ENCODE measurements at regions not wholly inside any gene's neighbourhood (a gene's known extent, or its start where the extent isn't known, plus 50 kb on each side); places are given as distances from the start of the nearest gene placed in this dataset.
A peak's percentile ranks its signal among the peaks of the same experiment; 100 is the strongest.

DNA sequence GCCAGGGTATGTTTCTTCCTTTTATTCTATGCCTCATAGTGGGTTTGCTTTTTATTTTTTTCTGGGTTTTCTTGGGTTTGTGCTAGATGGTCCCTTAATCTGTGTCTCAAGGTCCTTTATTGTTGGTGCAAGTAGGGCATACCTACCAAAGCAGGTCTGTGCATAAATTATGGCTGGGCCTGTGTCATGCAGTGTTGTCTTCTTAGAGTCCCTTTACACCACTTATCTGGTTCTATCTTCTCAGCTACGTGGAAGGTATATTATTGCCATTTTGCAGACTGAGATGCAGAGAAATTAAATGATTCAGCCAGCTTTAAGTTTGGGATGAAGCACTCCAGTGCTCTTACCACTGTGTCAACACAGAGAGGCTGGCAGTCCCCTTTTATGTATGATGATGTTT, 293.5 kb upstream of the SOX2 start:
- no peak for DNase-seq

DNA sequence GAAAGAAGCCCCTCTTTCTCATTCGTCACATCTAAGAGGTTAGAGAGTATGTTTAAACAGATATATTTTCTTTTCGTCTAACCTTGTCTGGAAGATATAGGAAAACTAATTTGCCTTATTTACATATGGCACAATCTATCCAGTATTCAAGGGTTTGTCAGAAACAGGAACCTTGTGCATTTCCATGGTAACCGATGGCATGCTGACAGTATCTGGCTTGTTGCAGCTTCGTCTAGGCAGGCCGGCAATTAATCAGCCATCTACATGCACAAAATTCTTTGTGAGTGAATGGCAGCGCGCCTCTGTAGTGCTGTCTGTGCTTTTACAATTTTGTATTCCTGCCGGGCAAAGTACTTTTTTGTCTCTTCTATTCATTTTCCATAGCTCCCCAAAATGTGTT, 294.0 kb upstream of the SOX2 start:
- no peak for DNase-seq

DNA sequence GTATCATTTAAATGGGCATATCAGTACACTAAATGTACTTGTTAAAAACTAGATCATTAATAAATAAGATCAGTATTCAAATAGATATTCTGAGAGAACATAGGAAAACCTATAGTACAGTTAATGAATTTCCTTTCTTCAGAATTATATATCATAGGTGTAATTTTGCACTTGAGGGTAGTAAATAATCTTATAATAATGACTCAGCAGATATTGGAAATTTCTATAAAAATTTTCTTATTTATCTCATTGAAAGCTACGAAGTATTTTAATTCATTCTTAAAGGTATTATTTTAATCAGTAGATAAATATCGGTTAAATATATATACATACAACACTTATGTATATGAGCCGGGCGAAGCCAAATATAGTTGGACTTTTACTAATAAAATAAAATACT, 300.9 kb upstream of the SOX2 start:
- no peak for DNase-seq

DNA sequence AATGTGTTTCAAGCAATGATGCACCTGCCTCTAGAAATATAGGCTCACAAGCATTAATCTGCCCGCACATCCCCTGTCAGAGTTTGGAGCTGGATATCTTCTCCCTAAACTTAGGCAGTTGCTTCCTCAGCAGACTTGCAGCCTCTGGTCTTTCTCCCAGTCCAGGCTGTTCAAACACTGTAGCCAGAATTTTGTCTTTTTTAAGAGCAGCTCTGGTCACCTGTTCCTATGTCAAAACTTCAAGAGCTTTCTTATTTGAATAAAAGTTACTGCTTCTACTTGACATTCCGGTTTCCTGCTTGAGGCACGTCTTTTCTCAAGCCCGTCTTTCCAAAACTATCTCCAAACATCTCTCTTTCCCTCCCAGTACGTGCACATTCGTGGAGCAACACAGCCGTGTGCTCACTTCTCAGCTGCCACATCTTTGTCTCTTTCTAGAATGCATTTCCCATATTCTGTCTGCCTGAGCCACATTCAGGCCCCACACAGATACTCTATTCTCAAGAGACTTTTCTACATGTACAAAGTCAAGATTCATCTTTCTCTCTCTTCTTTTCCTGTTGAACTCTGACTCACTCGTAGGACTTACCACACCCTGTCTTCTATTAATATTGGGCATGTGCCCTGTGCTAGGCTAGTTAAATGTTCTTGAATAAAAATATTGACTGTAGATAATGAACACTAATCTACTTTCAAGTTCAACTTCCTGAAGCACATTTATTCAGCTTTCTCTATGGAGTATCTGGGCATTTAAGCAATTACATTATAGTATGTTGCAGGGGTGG, 307.7 kb upstream of the SOX2 start:
- no peak for DNase-seq

DNA sequence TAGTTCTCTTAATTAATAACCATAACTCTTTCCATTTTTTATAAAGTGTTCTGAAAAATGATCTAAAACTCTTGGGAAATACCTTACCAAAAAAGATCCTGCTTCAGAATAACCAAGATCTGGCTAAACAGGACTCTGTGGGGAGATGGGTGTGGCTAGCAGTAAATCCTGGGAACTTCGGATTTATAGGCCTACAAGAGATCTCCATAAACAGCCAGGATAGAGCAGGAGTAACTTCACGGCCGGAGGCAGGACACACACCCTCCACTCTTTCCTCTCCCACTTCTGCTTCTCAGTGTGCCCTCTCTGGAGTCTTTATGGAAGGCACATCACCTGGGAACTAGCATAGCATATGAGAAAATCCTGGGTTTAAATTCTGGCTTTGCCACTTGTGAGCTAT, 309.4 kb upstream of the SOX2 start:
- DNase-seq = no peak

DNA sequence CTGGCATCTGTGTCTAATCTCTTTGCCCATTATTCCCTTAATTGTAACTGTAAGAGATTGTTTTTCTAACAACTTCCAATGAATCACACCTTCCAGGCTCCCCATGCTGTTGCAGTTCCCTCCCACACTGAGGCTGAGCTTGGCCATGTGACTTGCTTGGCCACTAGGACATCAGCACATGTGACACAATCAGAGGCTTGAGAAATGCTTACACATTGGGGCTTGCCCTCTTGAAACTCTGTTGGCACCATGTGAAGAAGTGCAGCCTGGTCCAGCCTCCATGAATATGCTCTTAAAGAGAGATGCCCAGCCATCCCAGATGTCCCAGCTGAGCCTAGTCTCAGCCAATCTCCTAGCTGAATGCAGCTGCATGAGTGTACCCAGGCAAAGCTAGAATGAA, 326.8 kb upstream of the SOX2 start:
- no peak for DNase-seq

DNA sequence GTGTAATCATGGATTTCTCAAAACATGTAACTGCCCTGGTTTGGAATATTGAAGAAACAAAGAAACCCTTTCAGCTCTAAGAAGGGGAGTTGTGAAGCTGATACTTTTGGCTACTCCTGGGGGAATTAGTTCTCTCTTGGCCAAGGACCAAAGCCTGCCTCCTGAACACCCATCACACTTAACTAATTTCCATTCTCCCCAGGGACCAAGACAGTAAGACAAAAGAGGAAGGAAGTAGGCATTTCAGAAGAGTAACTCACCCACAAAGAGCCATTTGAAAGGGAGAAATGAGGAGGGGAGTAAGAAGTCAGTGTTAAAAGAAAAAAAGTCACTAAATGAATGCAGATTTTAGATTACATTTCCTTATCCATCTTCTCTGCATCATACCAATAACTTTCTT, 328.0 kb upstream of the SOX2 start:
- DNase-seq = no peak

DNA sequence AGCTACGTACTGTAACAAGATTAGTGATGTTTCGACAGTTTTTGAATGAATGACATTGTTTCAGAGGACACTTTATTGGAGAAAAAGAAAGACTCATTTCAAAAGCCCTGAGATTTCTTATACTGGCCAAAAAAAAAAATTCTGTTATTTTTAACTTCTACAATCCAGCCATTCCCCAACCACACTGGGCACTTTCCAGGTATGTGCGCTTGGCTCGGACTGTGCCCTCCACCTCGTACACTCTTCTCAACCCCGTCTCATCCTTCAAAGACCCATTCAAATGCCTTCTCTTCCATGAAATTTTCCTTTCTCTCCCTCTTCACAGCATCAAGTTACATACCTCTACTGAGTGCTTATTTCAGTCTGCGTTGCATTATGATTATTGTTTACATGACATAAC, 328.5 kb upstream of the SOX2 start:
- no peak for DNase-seq

DNA sequence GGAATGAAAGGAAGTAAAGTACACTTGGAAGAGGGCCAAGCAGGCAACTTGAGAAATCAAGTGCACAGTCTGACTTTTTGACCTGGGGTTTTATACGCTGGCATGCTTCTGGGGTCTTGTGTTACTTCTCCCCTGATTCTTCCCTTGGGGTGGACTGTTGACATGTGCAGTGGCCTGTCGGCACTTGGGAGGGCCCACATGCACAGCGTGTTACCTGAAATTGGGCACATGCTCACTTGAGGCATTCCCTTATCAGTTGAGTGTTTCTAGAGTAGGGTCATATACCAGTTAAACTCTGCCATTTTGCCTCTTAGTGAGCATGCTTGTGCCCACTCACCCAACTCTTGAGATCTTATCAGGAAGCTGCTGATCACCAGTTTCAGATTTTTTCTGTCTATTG, 329.1 kb upstream of the SOX2 start:
- no peak for DNase-seq

DNA sequence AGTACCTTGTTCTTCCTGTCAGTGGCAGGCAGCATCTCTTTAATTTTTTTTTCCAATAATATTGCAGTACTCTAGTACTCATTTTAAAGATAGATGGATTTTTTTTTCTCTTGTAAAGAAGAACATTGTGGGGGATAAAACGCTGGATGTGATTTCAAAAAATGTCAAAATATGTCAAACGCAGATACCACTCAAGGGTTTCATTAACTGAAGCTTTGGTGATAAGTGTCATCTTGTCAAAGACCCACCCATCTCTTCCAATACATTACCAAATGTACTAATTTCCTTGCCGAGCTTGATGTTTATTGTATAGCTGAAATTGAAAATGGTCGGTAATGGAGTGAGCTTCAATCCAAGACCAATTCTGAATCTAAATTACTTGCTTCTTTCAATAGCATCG, 332.4 kb upstream of the SOX2 start:
- no peak for DNase-seq

DNA sequence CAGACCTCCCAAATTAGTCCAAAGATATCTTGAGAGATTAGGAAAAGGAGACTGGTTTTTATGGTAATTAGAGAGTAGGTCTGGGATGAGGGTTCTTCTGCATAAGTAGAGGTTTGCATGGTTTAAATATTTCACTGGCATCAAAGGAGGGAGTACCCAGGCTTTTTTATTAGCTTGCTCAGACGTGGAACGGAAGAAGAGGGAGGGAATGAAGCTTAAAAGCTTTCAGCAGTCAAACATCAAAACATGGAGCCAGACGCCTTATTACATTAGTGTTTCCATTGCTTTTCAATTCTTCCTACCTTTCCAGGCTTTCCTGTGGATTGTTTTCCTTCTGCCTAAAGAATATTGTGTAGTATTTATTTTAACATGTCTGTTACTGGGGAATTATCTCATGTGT, 342.1 kb upstream of the SOX2 start:
- DNase-seq = no peak

DNA sequence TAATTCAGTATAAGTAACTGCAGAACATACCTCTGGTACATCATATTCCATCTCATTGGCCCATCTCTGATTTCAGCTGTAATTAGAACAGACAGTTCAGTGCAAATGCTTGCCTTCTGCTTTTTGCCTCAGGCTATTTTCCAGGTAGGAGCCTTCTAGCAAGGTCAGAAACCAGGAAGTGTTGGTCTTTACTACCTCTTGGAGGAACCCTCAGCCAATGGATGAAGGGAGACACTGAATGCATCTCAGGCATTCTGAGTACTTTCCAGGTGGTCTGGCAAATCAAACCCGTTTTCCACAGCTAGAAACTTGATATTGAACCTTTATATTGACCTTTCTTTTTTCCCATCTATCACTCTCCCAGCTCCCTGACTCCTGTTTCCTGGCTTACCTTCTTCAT, 348.5 kb upstream of the SOX2 start:
- no peak for DNase-seq

DNA sequence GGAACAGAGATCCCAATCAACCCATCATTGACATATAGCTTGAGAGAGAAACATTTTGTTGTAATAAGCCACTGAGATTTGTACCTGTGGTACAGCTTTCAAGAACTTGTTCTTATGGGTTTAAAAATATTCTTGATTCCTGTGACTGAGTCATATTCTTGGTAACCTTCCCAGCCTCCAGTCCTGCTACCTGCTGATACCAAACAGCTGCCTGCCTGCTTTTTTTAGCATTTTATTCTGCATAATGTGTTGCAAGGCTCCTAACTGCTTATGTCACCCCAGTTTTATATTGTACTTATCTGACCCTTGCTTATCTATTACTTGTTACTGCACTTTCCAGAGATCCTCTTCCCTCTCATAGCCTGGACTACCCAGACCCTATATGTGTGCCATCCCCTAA, 349.3 kb upstream of the SOX2 start:
- DNase-seq = no peak

DNA sequence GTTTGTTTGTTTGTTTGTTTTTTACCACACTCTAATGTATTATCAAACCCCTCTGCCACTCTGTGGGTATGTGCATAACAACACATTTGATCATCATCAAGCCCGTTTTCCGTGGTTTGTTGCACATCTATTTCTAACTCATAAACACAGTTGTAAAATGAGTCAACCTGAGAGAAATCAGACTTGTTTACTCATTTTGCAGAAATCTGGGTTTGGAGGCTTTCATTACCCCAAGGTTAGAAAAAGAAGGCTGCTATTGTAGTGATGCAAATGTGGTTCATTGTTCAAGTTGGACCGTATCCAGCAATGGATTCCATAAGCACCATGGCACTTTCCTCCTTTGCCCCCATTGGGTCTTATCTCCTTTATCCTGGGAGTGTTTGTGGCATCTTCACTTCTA, 353.2 kb upstream of the SOX2 start:
- no peak for DNase-seq

DNA sequence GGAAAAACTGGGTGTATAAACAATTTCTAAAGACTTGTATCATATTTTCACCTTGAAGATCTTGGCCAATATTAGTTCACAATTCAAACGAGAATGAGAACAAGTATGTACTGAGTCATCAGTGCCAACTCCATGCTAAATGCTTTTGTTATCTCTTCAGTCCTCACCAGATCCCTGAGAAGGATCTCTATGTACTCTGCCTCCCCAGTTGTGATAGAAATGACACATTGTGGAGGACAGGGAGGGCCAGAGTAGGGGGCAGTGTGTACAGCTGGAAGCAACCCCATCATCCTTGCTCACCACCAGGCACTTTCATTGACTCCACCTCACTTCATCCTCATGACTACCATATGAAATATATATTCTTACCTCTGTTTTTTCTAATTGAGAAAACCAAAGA, 353.7 kb upstream of the SOX2 start:
- no peak for DNase-seq

DNA sequence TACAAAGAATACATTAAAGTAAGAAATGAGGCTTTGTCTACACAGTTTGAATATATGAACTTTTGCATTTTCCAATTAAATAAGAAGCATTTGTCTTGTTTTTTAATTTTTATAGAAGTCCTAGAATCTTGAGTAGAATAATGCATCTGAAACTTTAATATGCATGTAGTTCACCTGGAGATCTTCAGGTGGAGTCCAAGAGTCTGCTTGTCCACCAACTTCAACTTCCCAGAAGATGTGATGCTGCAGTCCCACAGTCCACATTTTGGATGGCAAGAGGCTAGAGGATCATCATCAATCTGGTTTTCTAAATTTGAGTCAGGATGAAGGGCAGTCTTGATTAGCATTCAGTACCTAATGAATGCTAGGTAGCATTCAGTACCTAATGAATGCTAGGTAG, 357.6 kb upstream of the SOX2 start:
- DNase-seq = no peak

DNA sequence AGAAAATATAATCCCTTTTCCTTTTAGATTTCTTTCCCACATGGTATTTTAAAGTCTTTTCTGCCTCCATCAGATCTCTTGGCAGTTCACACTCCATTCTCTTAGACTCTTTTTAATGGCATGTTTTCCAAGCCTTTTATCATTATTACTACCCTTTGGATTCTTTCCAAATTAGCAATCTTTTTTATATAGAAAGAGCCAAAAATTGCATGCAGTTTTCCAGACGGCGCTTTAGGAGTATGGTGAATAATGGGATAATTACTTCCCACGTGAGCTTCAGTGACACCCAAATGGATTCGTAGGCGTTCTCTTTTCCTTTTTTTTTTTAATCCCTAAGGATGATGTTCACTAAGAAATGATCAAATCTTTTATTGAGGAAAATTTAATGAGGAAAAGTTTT, 354.8 kb upstream of the DNAJC19 start:
- DNase-seq = no peak

DNA sequence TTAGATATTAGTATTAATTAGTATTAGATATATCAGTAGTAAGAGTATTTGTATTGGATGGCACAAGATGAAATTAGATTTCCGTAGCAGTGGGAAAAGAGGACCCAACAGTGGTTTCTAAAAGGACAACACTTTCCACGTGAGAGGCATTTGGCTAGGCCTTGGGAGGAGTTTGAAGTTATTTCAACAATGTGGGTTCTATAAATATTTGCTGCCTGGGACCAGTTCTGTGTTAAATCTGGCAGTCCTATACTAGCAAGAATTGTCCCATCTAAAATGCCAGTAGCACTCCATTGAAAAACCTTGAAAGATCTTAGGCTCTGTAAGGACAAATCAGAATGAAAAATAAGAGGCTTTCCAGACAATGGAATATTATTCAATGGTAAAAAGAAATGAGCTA, 347.1 kb upstream of the DNAJC19 start:
- no peak for DNase-seq

DNA sequence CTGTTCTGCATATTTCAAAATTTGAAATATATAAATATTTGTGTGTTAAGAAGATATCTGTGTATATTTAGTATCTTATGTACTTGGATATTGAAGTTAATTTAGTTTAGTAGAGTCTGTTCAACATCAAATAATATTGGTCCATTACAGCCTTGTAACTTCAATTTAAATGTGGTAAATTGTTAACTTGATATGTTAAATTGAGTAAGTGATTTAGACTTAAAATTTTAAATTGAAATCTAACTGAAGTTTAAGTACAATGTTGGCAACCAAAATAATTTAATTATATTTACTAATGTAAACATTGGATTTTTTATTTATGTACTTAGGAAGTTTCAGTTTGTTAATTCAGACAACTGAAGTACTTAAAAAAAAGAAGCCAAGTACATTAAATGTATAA, 343.9 kb upstream of the DNAJC19 start:
- no peak for DNase-seq

DNA sequence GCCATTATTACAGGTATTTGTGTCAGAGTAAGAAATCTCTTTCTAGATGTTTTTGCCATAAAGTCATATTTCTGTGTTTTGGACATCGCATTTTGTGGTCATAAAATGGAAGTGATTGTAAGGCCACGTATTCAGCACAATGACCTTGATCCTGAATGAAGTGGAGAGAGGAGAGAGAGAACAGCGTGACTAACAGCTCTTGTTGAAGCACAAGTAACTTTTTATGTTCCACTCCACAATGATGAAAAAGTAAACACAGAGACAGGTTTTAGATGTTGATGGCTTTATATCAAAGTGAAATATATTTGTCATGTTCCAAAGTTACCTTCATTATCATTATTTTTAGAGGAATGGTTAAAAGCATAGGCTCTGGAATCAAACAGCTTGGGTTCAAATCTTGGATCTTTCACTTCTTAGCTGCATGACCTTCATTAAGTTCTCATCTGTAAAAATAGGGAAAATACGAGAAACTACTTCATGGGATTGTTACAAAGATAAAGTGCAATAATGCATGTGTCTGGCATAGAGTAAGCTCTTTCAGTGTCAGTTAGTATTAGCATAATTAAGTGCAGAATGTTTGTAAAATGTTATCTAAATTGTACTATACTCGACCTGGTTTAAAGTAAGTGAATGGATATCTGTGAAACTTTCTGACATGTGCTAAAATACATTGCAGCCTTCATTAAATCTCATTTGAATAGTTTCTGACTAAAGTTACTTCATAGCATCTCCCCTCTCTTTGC, 341.5 kb upstream of the DNAJC19 start:
- DNase-seq = no peak

DNA sequence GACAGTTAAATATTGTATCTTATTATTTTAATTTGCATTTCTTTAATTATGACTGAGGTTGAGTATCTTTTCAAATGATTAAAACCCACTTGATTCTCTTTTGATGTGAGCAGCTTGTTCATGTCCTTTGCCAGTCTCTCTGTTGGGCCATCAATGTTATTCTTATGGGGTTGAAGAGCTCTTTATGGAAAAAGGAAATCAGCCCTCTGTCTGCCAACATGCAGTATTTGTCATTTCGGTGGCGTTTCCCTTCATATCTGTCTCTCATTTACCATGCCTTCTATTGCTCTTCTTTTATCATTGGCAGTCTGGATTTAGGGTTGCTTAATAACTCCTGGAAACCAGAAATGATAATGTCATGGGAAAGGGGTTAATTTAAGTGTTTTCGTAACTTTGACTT, 340.7 kb upstream of the DNAJC19 start:
- no peak for DNase-seq

DNA sequence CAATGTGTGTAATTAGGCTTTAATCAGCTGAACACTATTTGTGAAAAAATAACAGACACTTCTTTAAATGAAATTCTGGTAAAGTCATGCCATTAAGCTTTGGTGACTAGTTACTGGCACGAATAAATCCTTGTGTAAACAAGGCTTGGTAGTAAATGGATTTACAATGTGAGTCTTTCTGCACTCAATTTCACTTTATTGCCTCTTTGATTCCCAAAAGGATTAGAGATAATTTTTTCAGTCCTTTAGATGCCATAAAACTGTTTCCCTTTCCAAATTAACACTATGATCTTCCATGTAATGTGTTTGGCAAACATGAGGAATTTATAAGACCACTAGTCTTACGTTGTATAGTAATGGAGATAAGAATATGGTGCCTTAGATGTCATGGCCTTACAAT, 339.5 kb upstream of the DNAJC19 start:
- DNase-seq = no peak

DNA sequence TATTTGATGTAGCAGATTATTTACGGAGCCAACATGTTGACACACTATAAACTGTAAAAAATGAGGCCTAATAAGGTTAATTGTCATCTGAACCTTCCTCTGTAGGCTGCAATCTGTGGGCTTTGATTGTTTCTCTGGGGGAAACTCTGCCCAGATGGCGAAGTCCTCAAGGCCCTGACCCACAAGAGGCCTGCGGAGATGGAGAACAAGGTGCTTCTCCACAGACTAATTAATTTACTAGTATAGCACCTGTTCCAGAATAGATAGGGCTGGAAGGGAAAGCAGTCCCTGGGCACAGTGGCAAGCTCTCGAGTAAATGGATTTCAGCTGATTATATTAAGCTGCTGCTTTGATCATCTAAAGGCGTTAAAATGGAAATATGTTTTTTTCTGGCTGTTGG, 338.8 kb upstream of the DNAJC19 start:
- no peak for DNase-seq

DNA sequence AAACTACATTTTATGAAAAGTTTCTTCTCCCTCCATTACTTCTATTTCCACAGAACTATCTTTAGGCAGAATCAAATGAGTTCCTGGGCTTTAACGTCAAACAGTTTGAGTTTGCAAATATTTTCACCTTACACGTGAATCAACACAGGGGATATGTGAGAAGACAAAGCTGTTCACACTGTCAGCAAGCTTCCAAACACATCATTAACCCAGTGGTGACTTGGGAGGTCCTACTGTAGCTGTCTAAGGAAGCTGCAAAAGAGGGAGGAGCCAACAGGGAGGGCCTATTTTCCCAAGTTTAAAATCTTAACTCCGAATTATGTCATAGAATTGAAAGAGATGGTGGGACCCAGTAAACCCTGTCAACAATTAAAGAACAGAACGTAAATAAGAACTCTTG, 337.8 kb upstream of the DNAJC19 start:
- no peak for DNase-seq

DNA sequence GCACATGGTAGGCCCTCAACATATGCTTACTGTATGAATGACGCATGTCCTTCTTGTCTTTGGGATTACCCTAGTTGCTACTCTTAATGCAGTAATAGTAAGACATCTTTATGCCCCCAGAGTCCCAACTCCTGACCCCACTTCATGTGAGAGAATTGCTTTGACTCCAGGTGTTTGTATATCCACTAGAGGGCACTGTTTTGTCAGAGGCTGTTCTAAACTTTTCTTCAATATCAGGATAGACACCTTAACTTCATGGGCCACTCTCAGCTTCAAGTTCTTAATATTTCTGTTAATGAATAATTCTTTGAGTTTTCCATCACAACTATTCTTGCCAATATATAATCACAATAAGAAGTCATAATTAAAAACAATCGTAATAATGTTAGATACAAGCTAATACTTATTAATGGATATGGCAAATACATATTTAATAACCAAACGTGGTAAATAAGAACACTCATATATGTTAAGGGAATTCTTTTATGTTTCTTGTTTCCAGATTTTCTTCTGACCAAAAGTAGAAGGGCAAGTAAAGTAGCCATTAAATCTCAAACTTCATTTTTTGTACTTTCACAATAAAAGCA, 337.2 kb upstream of the DNAJC19 start:
- DNase-seq = peak; percentile 1

Measured in CD4-positive, alpha-beta T cell treated with Interleukin-12 subunit alpha and Interleukin-12 subunit beta, for 1 hour (primary cell).